ENCODE measurements at regions not wholly inside any gene's neighbourhood (a gene's known extent, or its start where the extent isn't known, plus 50 kb on each side); places are given as distances from the start of the nearest gene placed in this dataset.

GRCh38 chr14:58762629-58763028 lies 124.9 kb downstream of the DACT1 start:
- Histone ChIP-seq H3K4me2 (ENCODE audit: low read length) (no peak overlapping the region), H3K27ac (ENCODE audit: low read length) (no peak overlapping the region), H4K20me1 (ENCODE audit: insufficient read depth) (no peaks in the 10 kb centered on the region), H3K9ac (ENCODE audit: low read length) (no peak overlapping the region), H3K27me3 (ENCODE audit: insufficient read depth, low read depth, low read length) (no peaks in the 10 kb centered on the region), H3K79me2 (replicated peaks; ENCODE audit: insufficient read depth, low read length) (no peaks in the 10 kb centered on the region), H3K9me3 (ENCODE audit: low read length) (no peaks in the 10 kb centered on the region), H2AFZ (ENCODE audit: low read depth, low read length) (no peak overlapping the region), H3K36me3 (ENCODE audit: insufficient read depth, low read length) (no peaks in the 10 kb centered on the region), H3K4me3 (ENCODE audit: low read length) (no peak overlapping the region), H3K9me2 (ENCODE audit: insufficient read depth, low read length) (no peaks in the 10 kb centered on the region), H3F3A (ENCODE audit: insufficient read depth, low read length, poor library complexity, severe bottlenecking) (no peaks in the 10 kb centered on the region)
- TF ChIP-seq EZH2 (IDR thresholded peaks at IDR 0.05; ENCODE audit: borderline replicate concordance, insufficient read depth, low read length, poor library complexity, severe bottlenecking) (no peak), SMC3 (conservative IDR thresholded peaks at IDR 0.05; ENCODE audit: poor library complexity) (no peak), TAF1 (IDR thresholded peaks at IDR 0.05; ENCODE audit: low read depth) (no peak), POLR2AphosphoS5 (IDR thresholded peaks at IDR 0.05) (no peak), MXI1 (conservative IDR thresholded peaks at IDR 0.05; ENCODE audit: poor library complexity, severe bottlenecking) (no peak), EP300 (conservative IDR thresholded peaks at IDR 0.05; ENCODE audit: poor library complexity, severe bottlenecking) (no peak), CTCF (IDR thresholded peaks at IDR 0.05; ENCODE audit: poor library complexity, severe bottlenecking) (no peak), RAD21 (conservative IDR thresholded peaks at IDR 0.05) (no peak), REST (IDR thresholded peaks at IDR 0.05; ENCODE audit: borderline replicate concordance) (no peak)

- Histone ChIP-seq H3K4me2 (ENCODE audit: low read length) (no peak overlapping the region), H3F3A (ENCODE audit: insufficient read depth, low read length, poor library complexity, severe bottlenecking) (no peaks in the 10 kb centered on the region), H3K27me3 (ENCODE audit: insufficient read depth, low read depth, low read length) (no peaks in the 10 kb centered on the region), H3K9ac (ENCODE audit: low read length) (no peak overlapping the region), H3K9me2 (ENCODE audit: insufficient read depth, low read length) (no peaks in the 10 kb centered on the region), H2AFZ (ENCODE audit: low read depth, low read length) (no peak overlapping the region), H3K36me3 (ENCODE audit: insufficient read depth, low read length) (no peaks in the 10 kb centered on the region), H3K27ac (ENCODE audit: low read length) (no peak overlapping the region), H3K9me3 (ENCODE audit: low read length) (no peaks in the 10 kb centered on the region), H3K79me2 (replicated peaks; ENCODE audit: insufficient read depth, low read length) (no peaks in the 10 kb centered on the region), H4K20me1 (ENCODE audit: insufficient read depth) (no peaks in the 10 kb centered on the region), H3K4me3 (ENCODE audit: low read length) (no peak overlapping the region)
- no peak for TF ChIP-seq REST (IDR thresholded peaks at IDR 0.05; ENCODE audit: borderline replicate concordance)
- TF ChIP-seq RAD21 (conservative IDR thresholded peaks at IDR 0.05): no peak
- no peak for TF ChIP-seq EZH2 (IDR thresholded peaks at IDR 0.05; ENCODE audit: borderline replicate concordance, insufficient read depth, low read length, poor library complexity, severe bottlenecking)
- TF ChIP-seq CTCF (IDR thresholded peaks at IDR 0.05; ENCODE audit: poor library complexity, severe bottlenecking): no peak
Measured at GRCh38 chr14:58763210-58763609, 125.4 kb downstream of the DACT1 start.
